NCI-H2029 treated with DMSO at 0.1 percent for 48 hours (cell line): ENCODE measurements at regions not wholly inside any gene's neighbourhood (a gene's known extent, or its start where the extent isn't known, plus 50 kb on each side); places are given as distances from the start of the nearest gene placed in this dataset.
"Not testable (repeated sequence)": the region's sequence is repeated elsewhere in the genome, so short reads cannot be mapped to it uniquely, and the experiment has no call there.

ENCODE experiments used
- DNase-seq: peaks from one replicate; lab custom pipeline; 2025; lab: John Stamatoyannopoulos, UW

- no peak for DNase-seq
Observed at GRCh38 chr2:199216253-199216652, 241.5 kb downstream of the SATB2 start.

- DNase-seq: no peak
Observed at GRCh38 chr2:199207011-199207410, 250.7 kb downstream of the SATB2 start.

- no peak for DNase-seq
Observed at GRCh38 chr2:199206536-199206935, 251.2 kb downstream of the SATB2 start.

GRCh38 chr2:199202964-199203363 lies 254.8 kb downstream of the SATB2 start:
- DNase-seq: no peak

- no peak for DNase-seq
Observed at GRCh38 chr2:199201539-199201938, 256.2 kb downstream of the SATB2 start.

- no peak for DNase-seq
Observed at GRCh38 chr2:199199797-199200196, 257.9 kb downstream of the SATB2 start.

GRCh38 chr2:199197448-199197847 lies 260.3 kb downstream of the SATB2 start:
- DNase-seq: no peak

GRCh38 chr2:199196686-199197085 lies 261.1 kb downstream of the SATB2 start:
- no peak for DNase-seq

- no peak for DNase-seq
Observed at GRCh38 chr2:199195927-199196502, 261.7 kb downstream of the SATB2 start.

GRCh38 chr2:199191461-199191860 lies 266.3 kb downstream of the SATB2 start:
- no peak for DNase-seq

GRCh38 chr2:199189229-199189628 lies 268.5 kb downstream of the SATB2 start:
- DNase-seq: no peak

GRCh38 chr2:199186301-199186751 lies 271.4 kb downstream of the SATB2 start:
- DNase-seq: no peak

- not testable (repeated sequence) for DNase-seq
Observed at GRCh38 chr2:199185174-199185573, 272.6 kb downstream of the SATB2 start.

GRCh38 chr2:199163613-199164458 lies 293.9 kb downstream of the SATB2 start:
- DNase-seq: no peak

GRCh38 chr2:199160677-199161465 lies 296.9 kb downstream of the SATB2 start:
- no peak for DNase-seq

GRCh38 chr2:199160081-199160480 lies 297.7 kb downstream of the SATB2 start:
- no peak for DNase-seq

- DNase-seq: no peak
Observed at GRCh38 chr2:199148076-199148845, 309.5 kb downstream of the SATB2 start.

- DNase-seq: no peak
Observed at GRCh38 chr2:199147216-199147615, 310.5 kb downstream of the SATB2 start.

GRCh38 chr2:199144546-199144945 lies 313.2 kb downstream of the SATB2 start:
- DNase-seq: no peak

GRCh38 chr2:199144036-199144435 lies 313.7 kb downstream of the SATB2 start:
- no peak for DNase-seq

- no peak for DNase-seq
Observed at GRCh38 chr2:199136681-199137080, 321.1 kb downstream of the SATB2 start.

GRCh38 chr2:199136242-199136641 lies 321.5 kb downstream of the SATB2 start:
- DNase-seq: no peak
